B cell (primary cell): ENCODE measurements at regions not wholly inside any gene's neighbourhood (a gene's known extent, or its start where the extent isn't known, plus 50 kb on each side); places are given as distances from the start of the nearest gene placed in this dataset.

ENCODE experiments used
- CTCF ChIP-seq: fragments of 200-600 bp; IDR thresholded peaks from one replicate; pipeline ENCODE4 v1.8.0; 2022; ENCODE audit warnings: antibody characterized with exemption, mild to moderate bottlenecking
- EZH2 ChIP-seq: IDR thresholded peaks from 2 replicates; pipeline ENCODE4 v1.6.1; 2012; ENCODE audit warnings: borderline replicate concordance, low read depth, mild to moderate bottlenecking, moderate library complexity, low read length; ENCODE audit not compliant: insufficient read depth, poor library complexity, severe bottlenecking

- TF ChIP-seq CTCF (no peak), EZH2 (no peak)
These were observed 1016.2 kb upstream of the EEF2KMT start for GRCh38 chr16:6113749-6114148.
